ENCODE measurements at regions not wholly inside any gene's neighbourhood (a gene's known extent, or its start where the extent isn't known, plus 50 kb on each side); places are given as distances from the start of the nearest gene placed in this dataset.

GRCh38 chr15:61753018-61753710 is 307.1 kb downstream of the VPS13C start:
- H3K36me3 ChIP-seq, result no peaks in the 10 kb centered on the region
- no peak overlapping the region for H3K4me3 ChIP-seq
- intact Hi-C loops (cut with DNase I; ENCODE audit: low total_unique reads), result no loop called here
- H3K9me3 ChIP-seq, result no peaks in the 10 kb centered on the region
- no peak for TF ChIP-seq CTCF (IDR thresholded peaks at IDR 0.05)
- DNase-seq, result no peak
- H3K4me1 ChIP-seq, result no peaks in the 10 kb centered on the region
- H3K27me3 ChIP-seq, result no peaks in the 10 kb centered on the region
- no peak overlapping the region for H3K27ac ChIP-seq

- Histone ChIP-seq H3K27ac (no peak overlapping the region), H3K36me3 (no peaks in the 10 kb centered on the region), H3K9me3 (no peaks in the 10 kb centered on the region), H3K4me3 (no peak overlapping the region), H3K4me1 (no peaks in the 10 kb centered on the region), H3K27me3 (no peaks in the 10 kb centered on the region)
- intact Hi-C loops (cut with DNase I; ENCODE audit: low total_unique reads), result no loop called here
- no peak for TF ChIP-seq CTCF (IDR thresholded peaks at IDR 0.05)
- DNase-seq, result no peak
Observed at GRCh38 chr15:61752001-61752400, 308.2 kb downstream of the VPS13C start.

- H3K27ac ChIP-seq, result no peak overlapping the region
Observed at GRCh38 chr15:61750271-61751084, 309.8 kb downstream of the VPS13C start.

GRCh38 chr15:61749169-61749568 is 311.1 kb downstream of the VPS13C start:
- no peaks in the 10 kb centered on the region for H3K4me1 ChIP-seq
- intact Hi-C loops (cut with DNase I; ENCODE audit: low total_unique reads), result no loop called here
- no peaks in the 10 kb centered on the region for H3K27me3 ChIP-seq
- TF ChIP-seq CTCF (IDR thresholded peaks at IDR 0.05), result no peak
- H3K36me3 ChIP-seq, result no peaks in the 10 kb centered on the region
- no peak for DNase-seq
- H3K9me3 ChIP-seq, result no peaks in the 10 kb centered on the region
- no peak overlapping the region for H3K27ac ChIP-seq
- H3K4me3 ChIP-seq, result no peak overlapping the region

More at GRCh38 chr15:61750271-61751084, 309.8 kb downstream of the VPS13C start:
- Histone ChIP-seq H3K4me1 (no peaks in the 10 kb centered on the region), H3K27me3 (no peaks in the 10 kb centered on the region), H3K9me3 (no peaks in the 10 kb centered on the region), H3K4me3 (no peak overlapping the region), H3K36me3 (no peaks in the 10 kb centered on the region)
- no peak for TF ChIP-seq CTCF (IDR thresholded peaks at IDR 0.05)
- no peak for DNase-seq
- intact Hi-C loops (cut with DNase I; ENCODE audit: low total_unique reads), result no loop called here

GRCh38 chr15:61748529-61748928 is 311.7 kb downstream of the VPS13C start:
- Histone ChIP-seq H3K27me3 (no peaks in the 10 kb centered on the region), H3K27ac (no peak overlapping the region), H3K36me3 (no peaks in the 10 kb centered on the region), H3K4me3 (no peak overlapping the region), H3K4me1 (no peaks in the 10 kb centered on the region), H3K9me3 (no peaks in the 10 kb centered on the region)
- intact Hi-C loops (cut with DNase I; ENCODE audit: low total_unique reads), result no loop called here
- DNase-seq, result no peak
- no peak for TF ChIP-seq CTCF (IDR thresholded peaks at IDR 0.05)

Measured in tibial artery (tissue), 4 donors.